GM11168 (cell line): ENCODE measurements at regions not wholly inside any gene's neighbourhood (a gene's known extent, or its start where the extent isn't known, plus 50 kb on each side); places are given as distances from the start of the nearest gene placed in this dataset.

Experiments
- in situ Hi-C: fragments of 300-500 bp; cut with MboI; formaldehyde crosslinking; loops from one replicate; pipeline ENCODE4 v1.12.0; 2022; ENCODE audit warnings: low sequenced_read_pairs; ENCODE audit not compliant: unreplicated experiment

GRCh38 chr21:35156293-35157278, 107.5 kb upstream of the RUNX1 start:
- in situ Hi-C loops = no loop called here

GRCh38 chr21:35154788-35155187, 105.7 kb upstream of the RUNX1 start:
- in situ Hi-C loops = no loop called here

DNA sequence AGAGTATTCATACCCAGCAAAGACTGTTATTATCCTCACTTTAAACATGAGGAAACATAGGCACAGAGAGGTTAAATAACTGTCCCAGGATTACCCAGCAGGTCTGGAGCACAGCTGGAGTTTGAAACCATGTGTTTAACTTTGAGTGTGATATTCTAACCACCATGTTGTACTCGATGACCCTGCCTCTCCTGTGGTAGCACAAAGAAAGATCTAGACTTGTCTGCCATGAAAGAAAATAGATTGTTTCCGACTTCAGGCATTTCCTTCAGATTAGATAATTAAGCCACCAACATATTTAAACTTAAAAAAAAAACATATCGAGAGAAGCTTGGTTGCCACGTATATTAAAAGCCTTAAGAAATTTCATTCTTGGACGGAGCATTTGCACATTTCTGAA, 104.6 kb upstream of the RUNX1 start:
- in situ Hi-C loops = no loop called here

GRCh38 chr21:35150562-35151226, 101.6 kb upstream of the RUNX1 start:
- in situ Hi-C loops = no loop called here

DNA sequence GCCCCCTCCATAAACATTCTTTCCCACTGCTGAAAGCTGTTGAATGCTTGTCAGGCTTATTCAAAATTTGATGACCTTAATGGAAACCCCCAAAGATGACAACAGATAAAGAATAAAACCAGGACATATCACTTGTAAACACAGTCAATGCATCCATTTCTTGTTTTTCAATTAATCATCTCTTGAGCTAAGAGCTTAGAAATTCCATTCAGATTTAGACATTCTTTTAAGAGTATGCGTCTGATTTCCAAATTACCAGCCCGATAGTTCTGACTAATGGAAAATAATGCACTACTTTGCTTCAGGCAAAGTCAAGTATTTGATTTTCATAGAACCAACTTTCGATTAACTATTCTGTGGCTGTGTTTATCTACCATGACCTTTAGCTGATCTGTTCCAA, 100.6 kb upstream of the RUNX1 start:
- in situ Hi-C loops = no loop called here

- in situ Hi-C loops = no loop called here
These were observed 98.3 kb upstream of the RUNX1 start for GRCh38 chr21:35147439-35147838.

GRCh38 chr21:35145626-35146233, 96.6 kb upstream of the RUNX1 start:
- in situ Hi-C loops = no loop called here

GRCh38 chr21:35144978-35145377, 95.9 kb upstream of the RUNX1 start:
- in situ Hi-C loops = no loop called here

GRCh38 chr21:35142036-35142815, 93.1 kb upstream of the RUNX1 start:
- in situ Hi-C loops = no loop called here

DNA sequence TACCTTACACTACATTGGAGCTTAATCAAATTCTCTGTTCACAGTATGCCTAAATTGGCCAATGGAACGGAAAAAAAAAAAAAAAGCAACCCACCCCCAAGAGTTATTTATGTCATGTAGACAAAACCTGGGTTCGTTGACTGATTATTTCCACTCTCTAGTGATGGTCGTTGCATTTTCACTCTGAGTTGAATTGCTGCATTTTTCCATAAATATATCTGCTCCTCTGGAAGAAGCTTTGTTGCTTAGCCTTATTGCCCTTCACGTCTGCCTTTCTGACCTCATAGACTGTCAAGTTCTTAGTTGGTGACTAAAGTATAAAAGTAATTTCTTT, 90.2 kb upstream of the RUNX1 start:
- in situ Hi-C loops = no loop called here

GRCh38 chr21:35138665-35139381, 89.7 kb upstream of the RUNX1 start:
- in situ Hi-C loops = no loop called here

GRCh38 chr21:35136586-35137219, 87.6 kb upstream of the RUNX1 start:
- in situ Hi-C loops = no loop called here

DNA sequence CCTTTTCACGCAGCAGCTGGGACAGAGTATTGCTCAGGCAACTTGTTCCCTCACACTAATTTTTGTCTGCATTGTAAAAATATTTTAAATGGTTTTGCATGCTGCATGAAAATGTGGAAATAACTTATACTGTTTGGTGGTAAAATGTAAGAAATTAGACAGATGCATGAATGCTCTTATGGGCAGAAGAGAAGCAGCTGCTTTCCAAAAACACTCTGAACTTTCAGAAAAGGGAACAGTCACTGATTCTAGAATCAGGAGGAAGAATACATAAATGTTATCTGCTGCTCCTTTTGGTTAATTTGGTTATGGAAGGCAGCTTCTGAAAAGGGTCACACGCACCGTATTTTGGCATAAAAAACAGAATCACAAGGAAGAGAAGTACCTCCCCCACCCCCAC, 87.0 kb upstream of the RUNX1 start:
- in situ Hi-C loops = no loop called here

GRCh38 chr21:35135481-35135880, 86.4 kb upstream of the RUNX1 start:
- in situ Hi-C loops = no loop called here

- in situ Hi-C loops = no loop called here
These were observed 85.2 kb upstream of the RUNX1 start for GRCh38 chr21:35134309-35134708.

DNA sequence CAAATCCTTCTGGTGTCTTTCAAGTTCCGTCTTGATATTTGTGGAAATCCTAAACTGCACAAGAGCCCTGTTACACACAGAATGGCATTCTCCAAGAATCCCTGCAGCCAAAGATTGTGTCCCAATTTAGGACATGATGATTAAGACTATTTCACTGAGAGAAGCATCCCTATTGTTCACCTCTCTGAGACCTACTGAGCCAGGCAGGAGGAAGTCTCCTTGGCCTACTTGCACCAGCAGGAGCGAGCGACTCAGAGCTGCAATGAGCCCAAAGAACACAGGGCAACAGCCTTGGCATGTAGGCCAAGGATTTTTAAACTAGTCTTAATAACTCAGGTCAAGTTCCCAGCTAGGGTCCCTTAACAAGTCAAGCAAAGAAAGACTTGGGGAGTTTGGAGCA, 79.4 kb upstream of the RUNX1 start:
- in situ Hi-C loops = no loop called here

DNA sequence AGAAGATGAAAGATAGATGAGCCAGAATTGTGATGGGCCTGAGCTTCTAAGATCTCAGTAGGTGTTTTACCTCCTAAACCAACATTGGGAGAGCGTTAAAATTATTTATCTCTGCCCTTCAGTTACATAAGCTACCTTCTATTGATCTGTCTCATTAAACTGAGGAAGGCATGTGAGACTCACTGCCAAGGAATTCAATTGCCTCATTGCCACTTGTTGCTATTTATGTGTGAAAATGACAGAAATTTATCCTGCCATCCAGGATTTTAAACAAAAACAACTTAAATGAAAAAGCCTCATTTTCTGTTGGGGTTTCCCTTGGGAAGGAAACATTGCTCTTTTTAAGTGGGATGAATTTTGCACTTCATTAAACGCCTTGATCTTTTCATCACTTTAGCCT, 78.7 kb upstream of the RUNX1 start:
- in situ Hi-C loops = no loop called here

DNA sequence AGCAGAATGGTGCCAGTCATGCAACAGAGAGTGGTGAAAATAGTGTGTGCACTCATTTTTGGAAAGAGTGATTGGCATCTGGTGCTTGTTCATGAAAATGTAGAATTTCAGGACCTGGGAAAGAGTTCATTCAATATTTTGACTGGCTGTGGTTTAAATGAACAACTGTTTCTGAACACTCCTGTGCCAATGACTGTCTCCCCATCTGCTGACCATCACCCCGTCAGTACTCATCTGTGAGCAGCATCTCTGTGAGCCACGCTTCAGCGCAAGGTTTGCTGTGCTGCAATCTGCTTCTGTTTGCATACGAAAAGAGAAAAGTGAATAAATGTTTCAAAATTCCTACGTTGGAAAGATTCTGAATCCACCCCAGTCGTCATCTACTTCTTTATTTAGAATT, 77.9 kb upstream of the RUNX1 start:
- in situ Hi-C loops = no loop called here

DNA sequence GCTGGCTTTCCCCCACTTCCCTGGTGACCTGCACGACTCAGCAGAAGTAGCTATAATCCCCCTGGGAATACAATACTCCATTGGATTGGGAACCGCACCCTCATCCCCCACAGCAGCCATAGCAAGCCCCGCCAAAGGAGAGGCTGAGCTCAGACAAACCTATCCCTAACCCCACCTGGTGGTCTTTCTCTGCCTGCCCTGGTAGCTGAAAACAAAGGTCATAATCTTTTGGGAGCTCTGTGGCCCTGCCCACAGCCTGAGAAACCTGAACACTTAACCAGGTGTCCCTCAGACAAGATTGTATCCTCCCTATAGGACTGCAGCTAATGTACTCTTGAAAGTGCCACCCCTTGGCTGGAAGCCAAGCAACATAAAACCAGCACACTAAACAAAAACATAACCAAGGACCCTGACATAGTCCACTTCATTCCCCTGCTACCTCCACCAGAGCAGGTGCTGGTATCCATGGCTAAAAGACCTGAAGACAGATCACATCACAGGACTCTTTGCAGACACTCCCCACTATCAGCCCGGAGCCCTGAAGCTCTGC, 71.6 kb upstream of the RUNX1 start:
- in situ Hi-C loops = no loop called here
